ENCODE measurements at regions not wholly inside any gene's neighbourhood (a gene's known extent, or its start where the extent isn't known, plus 50 kb on each side); places are given as distances from the start of the nearest gene placed in this dataset.

- DNase-seq: no peak
- H3K27me3 Mint-ChIP-seq: peaks cover 5 to 58% (median 14%) of the 10 kb centered on the region in 5 donors
- no peak overlapping the region for H3K4me3 Mint-ChIP-seq
- Histone ChIP-seq H3K27me3 (ENCODE audit: control insufficient read depth in 2 of 2, insufficient read depth in 2 of 2, low read length in 2 of 2) (no peaks in the 10 kb centered on the region), H3K9me3 (ENCODE audit: control insufficient read depth in 2 of 3, low read length in 3 of 3) (no peaks in the 10 kb centered on the region), H3K4me3 (ENCODE audit: low read length) (no peak overlapping the region), H3K36me3 (ENCODE audit: control insufficient read depth in 2 of 3, insufficient read depth in 3 of 3, low read length in 3 of 3) (no peaks in the 10 kb centered on the region), H3K27ac (ENCODE audit: low read depth, low read length) (no peak overlapping the region), H3K4me1 (ENCODE audit: control insufficient read depth in 2 of 2, insufficient read depth in 2 of 2, low read length in 2 of 2) (no peaks in the 10 kb centered on the region)
- no peak for ATAC-seq
- H3K36me3 Mint-ChIP-seq: no peaks in the 10 kb centered on the region
- peaks cover 0 to 2% (median 0%) of the 10 kb centered on the region in 11 donors for H3K9me3 Mint-ChIP-seq
- H3K27ac Mint-ChIP-seq: no peak overlapping the region
- ChIA-PET POLR2A (no interaction called here), CTCF (no interaction called here)
- H3K4me1 Mint-ChIP-seq: peaks cover 0 to 3% (median 0%) of the 10 kb centered on the region in 7 donors
- intact Hi-C loops (cut with micrococcal nuclease): no loop called here
Observed at GRCh38 chr2:161042990-161043625, 117.1 kb upstream of the TANK start.

GRCh38 chr2:161044095-161044865 is 115.9 kb upstream of the TANK start:
- no peaks in the 10 kb centered on the region for H3K36me3 Mint-ChIP-seq
- POLR2A ChIA-PET: no interaction called here

GRCh38 chr2:161044921-161045320 is 115.3 kb upstream of the TANK start:
- ChIA-PET CTCF (no interaction called here), POLR2A (no interaction called here)
- Histone ChIP-seq H3K27ac (ENCODE audit: low read depth, low read length) (no peak overlapping the region), H3K9me3 (ENCODE audit: control insufficient read depth in 2 of 3, low read length in 3 of 3) (no peaks in the 10 kb centered on the region), H3K4me1 (ENCODE audit: control insufficient read depth in 2 of 2, insufficient read depth in 2 of 2, low read length in 2 of 2) (no peaks in the 10 kb centered on the region), H3K4me3 (ENCODE audit: low read length) (no peak overlapping the region), H3K27me3 (ENCODE audit: control insufficient read depth in 2 of 2, insufficient read depth in 2 of 2, low read length in 2 of 2) (no peaks in the 10 kb centered on the region), H3K36me3 (ENCODE audit: control insufficient read depth in 2 of 3, insufficient read depth in 3 of 3, low read length in 3 of 3) (no peaks in the 10 kb centered on the region)
- no peak for ATAC-seq
- H3K27ac Mint-ChIP-seq: no peak overlapping the region
- no peak for DNase-seq
- no peak overlapping the region for H3K4me3 Mint-ChIP-seq
- H3K9me3 Mint-ChIP-seq: peaks cover 0 to 2% (median 0%) of the 10 kb centered on the region in 11 donors
- no peaks in the 10 kb centered on the region for H3K36me3 Mint-ChIP-seq
- intact Hi-C loops (cut with micrococcal nuclease): no loop called here
- H3K4me1 Mint-ChIP-seq: peaks cover 0 to 3% (median 0%) of the 10 kb centered on the region in 7 donors
- H3K27me3 Mint-ChIP-seq: peaks cover 5 to 65% (median 14%) of the 10 kb centered on the region in 5 donors

More at GRCh38 chr2:161044095-161044865, 115.9 kb upstream of the TANK start:
- H3K4me3 Mint-ChIP-seq: no peak overlapping the region
- no peaks in the 10 kb centered on the region for H3K36me3 ChIP-seq (ENCODE audit: control insufficient read depth in 2 of 3, insufficient read depth in 3 of 3, low read length in 3 of 3)
- no peak for ATAC-seq
- no peak for DNase-seq
- CTCF ChIA-PET: no interaction called here
- peaks cover 0 to 3% (median 0%) of the 10 kb centered on the region in 7 donors for H3K4me1 Mint-ChIP-seq
- H3K27me3 ChIP-seq (ENCODE audit: control insufficient read depth in 2 of 2, insufficient read depth in 2 of 2, low read length in 2 of 2): no peaks in the 10 kb centered on the region
- no peaks in the 10 kb centered on the region for H3K4me1 ChIP-seq (ENCODE audit: control insufficient read depth in 2 of 2, insufficient read depth in 2 of 2, low read length in 2 of 2)
- no peak overlapping the region for H3K27ac Mint-ChIP-seq
- intact Hi-C loops (cut with micrococcal nuclease): no loop called here
- no peaks in the 10 kb centered on the region for H3K9me3 ChIP-seq (ENCODE audit: control insufficient read depth in 2 of 3, low read length in 3 of 3)
- no peak overlapping the region for H3K4me3 ChIP-seq (ENCODE audit: low read length)
- peaks cover 5 to 58% (median 14%) of the 10 kb centered on the region in 5 donors for H3K27me3 Mint-ChIP-seq
- no peak overlapping the region for H3K27ac ChIP-seq (ENCODE audit: low read depth, low read length)
- H3K9me3 Mint-ChIP-seq: peaks cover 0 to 2% (median 0%) of the 10 kb centered on the region in 11 donors

- Histone ChIP-seq H3K4me3 (ENCODE audit: low read length) (no peak overlapping the region), H3K27me3 (ENCODE audit: control insufficient read depth in 2 of 2, insufficient read depth in 2 of 2, low read length in 2 of 2) (no peaks in the 10 kb centered on the region), H3K4me1 (ENCODE audit: control insufficient read depth in 2 of 2, insufficient read depth in 2 of 2, low read length in 2 of 2) (no peaks in the 10 kb centered on the region), H3K9me3 (ENCODE audit: control insufficient read depth in 2 of 3, low read length in 3 of 3) (no peaks in the 10 kb centered on the region), H3K27ac (ENCODE audit: low read depth, low read length) (no peak overlapping the region), H3K36me3 (ENCODE audit: control insufficient read depth in 2 of 3, insufficient read depth in 3 of 3, low read length in 3 of 3) (no peaks in the 10 kb centered on the region)
- DNase-seq (no peak), ATAC-seq (no peak)
- ChIA-PET CTCF (no interaction called here), POLR2A (no interaction called here)
- intact Hi-C loops (cut with micrococcal nuclease): no loop called here
- Mint-ChIP-seq H3K4me1 (peaks cover 0 to 3% (median 0%) of the 10 kb centered on the region in 7 donors), H3K27me3 (peaks cover 13 to 72% (median 21%) of the 10 kb centered on the region in 5 donors), H3K4me3 (no peak overlapping the region), H3K9me3 (peaks cover 0 to 3% (median 0%) of the 10 kb centered on the region in 11 donors), H3K27ac (no peak overlapping the region), H3K36me3 (peaks cover 0 to 2% (median 0%) of the 10 kb centered on the region in 5 donors)
Observed at GRCh38 chr2:161045726-161046125, 114.5 kb upstream of the TANK start.

- no peaks in the 10 kb centered on the region for H3K9me3 ChIP-seq (ENCODE audit: control insufficient read depth in 2 of 3, low read length in 3 of 3)
- no peak overlapping the region for H3K4me3 ChIP-seq (ENCODE audit: low read length)
- Mint-ChIP-seq H3K4me3 (no peak overlapping the region), H3K27ac (no peak overlapping the region), H3K4me1 (no peaks in the 10 kb centered on the region), H3K36me3 (peaks cover 0 to 2% (median 0%) of the 10 kb centered on the region in 5 donors), H3K27me3 (peaks cover 18 to 72% (median 26%) of the 10 kb centered on the region in 5 donors), H3K9me3 (peaks cover 0 to 6% (median 0%) of the 10 kb centered on the region in 11 donors)
- ATAC-seq (no peak), DNase-seq (no peak)
- H3K4me1 ChIP-seq (ENCODE audit: control insufficient read depth in 2 of 2, insufficient read depth in 2 of 2, low read length in 2 of 2): no peaks in the 10 kb centered on the region
- intact Hi-C loops (cut with micrococcal nuclease): no loop called here
- ChIA-PET POLR2A (no interaction called here), CTCF (no interaction called here)
- no peak overlapping the region for H3K27ac ChIP-seq (ENCODE audit: low read depth, low read length)
- H3K27me3 ChIP-seq (ENCODE audit: control insufficient read depth in 2 of 2, insufficient read depth in 2 of 2, low read length in 2 of 2): no peaks in the 10 kb centered on the region
- no peaks in the 10 kb centered on the region for H3K36me3 ChIP-seq (ENCODE audit: control insufficient read depth in 2 of 3, insufficient read depth in 3 of 3, low read length in 3 of 3)
Observed at GRCh38 chr2:161046876-161047275, 113.4 kb upstream of the TANK start.

GRCh38 chr2:161048317-161048716 is 111.9 kb upstream of the TANK start:
- Histone ChIP-seq H3K36me3 (ENCODE audit: control insufficient read depth in 2 of 3, insufficient read depth in 3 of 3, low read length in 3 of 3) (no peaks in the 10 kb centered on the region), H3K4me1 (ENCODE audit: control insufficient read depth in 2 of 2, insufficient read depth in 2 of 2, low read length in 2 of 2) (no peaks in the 10 kb centered on the region), H3K27ac (ENCODE audit: low read depth, low read length) (no peak overlapping the region), H3K27me3 (ENCODE audit: control insufficient read depth in 2 of 2, insufficient read depth in 2 of 2, low read length in 2 of 2) (no peaks in the 10 kb centered on the region), H3K9me3 (ENCODE audit: control insufficient read depth in 2 of 3, low read length in 3 of 3) (no peaks in the 10 kb centered on the region), H3K4me3 (ENCODE audit: low read length) (no peak overlapping the region)
- ATAC-seq (no peak), DNase-seq (no peak)
- H3K27me3 Mint-ChIP-seq: peaks cover 18 to 74% (median 34%) of the 10 kb centered on the region in 5 donors
- no peak overlapping the region for H3K27ac Mint-ChIP-seq
- ChIA-PET POLR2A (no interaction called here), CTCF (no interaction called here)
- intact Hi-C loops (cut with micrococcal nuclease): no loop called here
- no peaks in the 10 kb centered on the region for H3K4me1 Mint-ChIP-seq
- no peak overlapping the region for H3K4me3 Mint-ChIP-seq
- H3K36me3 Mint-ChIP-seq: peaks cover 0 to 2% (median 0%) of the 10 kb centered on the region in 5 donors
- peaks cover 0 to 6% (median 0%) of the 10 kb centered on the region in 11 donors for H3K9me3 Mint-ChIP-seq

Data from naive thymus-derived CD4-positive, alpha-beta T cell (primary cell).